GM12864 (cell line): ENCODE measurements at regions not wholly inside any gene's neighbourhood (a gene's known extent, or its start where the extent isn't known, plus 50 kb on each side); places are given as distances from the start of the nearest gene placed in this dataset.

Experiments
- DNase-seq: peaks from one replicate; pipeline ENCODE4 v3.0.0-alpha.2; 2011; ENCODE audit warnings: low read depth
- H3K4me3 ChIP-seq: 2 replicates; pipeline ENCODE4 v1.5.1; 2011; ENCODE audit warnings: mild to moderate bottlenecking, low read depth, low read length, control low read depth
- TF ChIP-seq, protein P1 (sequence below): IDR thresholded peaks from 2 replicates; pipeline ENCODE4 v1.5.1; 2011; ENCODE audit warnings: low read depth, mild to moderate bottlenecking, moderate library complexity, low read length, control low read depth, inconsistent platforms; ENCODE audit errors: missing control alignments

DNA sequence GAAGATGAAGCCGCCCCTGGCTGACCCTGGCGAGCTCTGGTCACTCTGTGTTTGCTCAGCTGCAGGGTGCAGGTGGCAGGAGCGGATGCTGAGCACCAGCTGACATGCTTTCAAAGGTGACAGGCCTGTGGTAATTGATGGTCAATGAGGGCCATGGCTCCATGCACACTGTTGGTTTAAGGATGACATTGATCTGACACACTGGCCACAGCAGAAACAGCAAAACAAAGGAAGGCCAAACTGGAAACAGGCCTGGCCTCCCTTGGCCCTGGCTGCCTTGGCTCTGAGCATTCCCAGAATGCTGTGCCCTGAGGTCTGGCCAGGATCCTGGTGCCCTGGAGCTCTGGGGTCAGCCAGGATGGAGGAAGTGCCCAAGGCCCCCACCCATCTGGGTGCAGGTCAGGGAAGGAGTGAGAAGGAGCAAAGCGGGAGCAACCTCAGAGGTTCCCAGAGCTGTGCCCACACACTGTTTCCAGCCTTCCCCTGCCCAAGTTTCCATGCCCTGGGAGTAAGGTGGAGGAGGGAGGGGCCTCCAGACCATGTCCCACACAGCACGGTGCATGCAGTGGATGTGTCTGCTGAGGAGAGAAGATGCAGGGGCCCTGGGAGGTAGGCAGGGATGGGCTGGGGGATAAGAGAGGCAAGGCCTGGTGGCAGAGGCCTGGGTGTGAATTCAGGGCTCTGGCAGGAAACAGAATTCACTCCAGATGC, 302.2 kb downstream of the RPS24 start:
- DNase-seq, result no peak
- TF ChIP-seq, protein P1, sequence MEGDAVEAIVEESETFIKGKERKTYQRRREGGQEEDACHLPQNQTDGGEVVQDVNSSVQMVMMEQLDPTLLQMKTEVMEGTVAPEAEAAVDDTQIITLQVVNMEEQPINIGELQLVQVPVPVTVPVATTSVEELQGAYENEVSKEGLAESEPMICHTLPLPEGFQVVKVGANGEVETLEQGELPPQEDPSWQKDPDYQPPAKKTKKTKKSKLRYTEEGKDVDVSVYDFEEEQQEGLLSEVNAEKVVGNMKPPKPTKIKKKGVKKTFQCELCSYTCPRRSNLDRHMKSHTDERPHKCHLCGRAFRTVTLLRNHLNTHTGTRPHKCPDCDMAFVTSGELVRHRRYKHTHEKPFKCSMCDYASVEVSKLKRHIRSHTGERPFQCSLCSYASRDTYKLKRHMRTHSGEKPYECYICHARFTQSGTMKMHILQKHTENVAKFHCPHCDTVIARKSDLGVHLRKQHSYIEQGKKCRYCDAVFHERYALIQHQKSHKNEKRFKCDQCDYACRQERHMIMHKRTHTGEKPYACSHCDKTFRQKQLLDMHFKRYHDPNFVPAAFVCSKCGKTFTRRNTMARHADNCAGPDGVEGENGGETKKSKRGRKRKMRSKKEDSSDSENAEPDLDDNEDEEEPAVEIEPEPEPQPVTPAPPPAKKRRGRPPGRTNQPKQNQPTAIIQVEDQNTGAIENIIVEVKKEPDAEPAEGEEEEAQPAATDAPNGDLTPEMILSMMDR, result no peak
- no peak overlapping the region for H3K4me3 ChIP-seq

GRCh38 chr10:78336402-78336791, 302.7 kb downstream of the RPS24 start:
- TF ChIP-seq, protein P1, result no peak
- no peak for DNase-seq
- no peak overlapping the region for H3K4me3 ChIP-seq

GRCh38 chr10:78337016-78337415, 303.4 kb downstream of the RPS24 start:
- TF ChIP-seq, protein P1, result no peak
- DNase-seq, result no peak
- no peak overlapping the region for H3K4me3 ChIP-seq

- TF ChIP-seq, protein P1, result no peak
- H3K4me3 ChIP-seq, result no peak overlapping the region
- DNase-seq, result no peak
These were observed 304.2 kb downstream of the RPS24 start for GRCh38 chr10:78337646-78338391.

DNA sequence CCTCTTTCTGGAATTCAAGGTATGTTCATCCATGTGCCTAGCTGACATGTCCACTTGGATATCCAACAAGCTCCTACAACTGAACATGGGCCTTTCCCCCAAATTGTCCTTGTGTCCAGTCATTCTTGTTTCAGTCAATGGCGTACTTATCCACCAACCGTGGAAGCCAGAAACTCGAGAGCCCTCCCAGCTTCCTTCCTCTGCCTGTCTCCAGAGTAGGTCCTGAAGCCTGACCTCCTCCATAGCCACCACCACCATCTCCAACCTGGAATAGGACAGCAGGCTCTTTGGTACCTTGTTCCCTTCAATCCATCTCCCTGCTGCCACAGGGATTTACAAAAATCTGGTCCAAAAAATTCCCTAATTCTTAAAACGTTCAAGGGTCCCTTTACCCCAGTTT, 305.1 kb downstream of the RPS24 start:
- TF ChIP-seq, protein P1, result no peak
- H3K4me3 ChIP-seq, result no peak overlapping the region
- DNase-seq, result no peak

DNA sequence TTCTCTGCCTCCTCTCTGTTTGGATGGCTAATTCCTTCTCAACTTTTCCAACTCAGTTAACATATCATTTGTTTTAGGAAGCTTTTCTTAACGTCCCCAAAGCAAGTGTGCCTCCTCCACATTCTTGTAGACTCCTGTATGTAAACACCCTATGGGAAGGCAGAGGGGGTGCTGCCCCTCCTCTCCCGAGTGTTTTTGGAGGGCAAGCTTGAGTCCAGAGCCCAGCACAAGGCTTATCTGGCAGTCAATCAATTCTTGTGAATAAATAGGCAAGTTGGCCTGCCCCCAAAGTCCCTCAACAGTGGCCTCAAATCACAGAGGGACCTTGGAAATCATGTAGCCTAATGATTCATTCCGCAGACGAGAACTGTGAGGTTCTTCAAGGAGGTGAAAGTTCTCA, 305.6 kb downstream of the RPS24 start:
- H3K4me3 ChIP-seq, result no peak overlapping the region
- DNase-seq, result no peak
- TF ChIP-seq, protein P1, result no peak
